Fibroblast of mammary gland (primary cell): ENCODE measurements at regions not wholly inside any gene's neighbourhood (a gene's known extent, or its start where the extent isn't known, plus 50 kb on each side); places are given as distances from the start of the nearest gene placed in this dataset.
"Not testable (repeated sequence)": the region's sequence is repeated elsewhere in the genome, so short reads cannot be mapped to it uniquely, and the experiment has no call there.

Source experiments
- DNase-seq: peaks from one replicate; pipeline ENCODE4 v3.0.0-alpha.2; 2010; ENCODE audit warnings: low read depth
- H3K4me3 ChIP-seq: 2 replicates; pipeline ENCODE4 v1.5.1; 2011; ENCODE audit warnings: low read depth, mild to moderate bottlenecking, low read length, moderate library complexity; ENCODE audit not compliant: control insufficient read depth
- CTCF ChIP-seq: conservative IDR thresholded peaks from 2 replicates; pipeline ENCODE4 v1.5.1; 2011; ENCODE audit warnings: low read depth, low read length, inconsistent platforms; ENCODE audit not compliant: control insufficient read depth, insufficient read depth

- no peak for TF ChIP-seq CTCF
- H3K4me3 ChIP-seq, result no peak overlapping the region
- no peak for DNase-seq
Observed at GRCh38 chr2:236918545-236918944, 167.1 kb upstream of the COPS8 start.

DNA sequence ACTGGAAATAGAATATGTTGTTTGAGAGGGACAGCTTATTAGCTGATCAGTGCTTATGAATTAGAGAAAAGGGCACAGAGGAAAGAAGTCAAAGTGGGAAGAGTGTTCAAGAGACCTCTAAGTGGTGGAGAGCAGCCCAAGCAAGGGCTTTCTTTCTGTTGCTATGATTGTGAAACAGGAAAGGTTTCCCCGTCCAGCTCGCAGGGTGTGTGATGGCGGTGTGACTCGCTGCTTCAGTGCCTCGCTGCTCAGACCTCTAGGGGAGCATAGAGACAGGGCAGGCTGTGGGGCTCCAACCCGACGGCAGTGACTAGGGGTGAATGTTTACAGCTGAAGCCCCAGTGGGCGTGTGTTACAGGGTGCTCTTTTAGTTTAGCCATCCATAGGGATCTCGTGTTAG lies 166.5 kb upstream of the COPS8 start:
- no peak overlapping the region for H3K4me3 ChIP-seq
- peak; percentile 63 for DNase-seq
- no peak for TF ChIP-seq CTCF

DNA sequence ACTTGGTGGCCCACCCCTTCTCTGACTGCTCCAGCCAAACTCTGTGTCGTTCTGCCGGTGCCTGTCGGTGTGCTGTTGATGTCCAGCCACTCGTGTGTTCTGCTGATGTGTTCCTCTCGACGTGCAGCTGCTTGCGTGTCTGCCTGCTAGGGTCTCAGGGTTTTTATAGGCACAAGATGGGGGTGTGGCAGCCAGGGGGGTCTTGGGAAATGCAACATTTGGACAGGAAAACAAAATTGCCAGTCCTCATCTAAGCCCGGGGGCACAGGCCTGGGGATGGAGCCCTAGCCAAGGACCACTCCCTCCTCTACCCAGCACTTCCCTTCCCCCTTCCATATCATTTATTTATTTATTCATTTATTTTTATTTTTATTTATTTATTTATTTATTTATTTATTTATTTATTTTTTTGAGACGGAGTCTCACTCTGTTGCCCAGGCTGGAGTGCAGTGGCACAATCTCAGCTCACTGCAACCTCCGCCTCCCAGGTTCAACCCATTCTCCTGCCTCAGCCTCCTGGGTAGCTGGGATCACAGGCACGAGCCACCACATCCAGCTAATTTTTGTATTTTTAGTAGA lies 165.8 kb upstream of the COPS8 start:
- DNase-seq, result not testable (repeated sequence)

DNA sequence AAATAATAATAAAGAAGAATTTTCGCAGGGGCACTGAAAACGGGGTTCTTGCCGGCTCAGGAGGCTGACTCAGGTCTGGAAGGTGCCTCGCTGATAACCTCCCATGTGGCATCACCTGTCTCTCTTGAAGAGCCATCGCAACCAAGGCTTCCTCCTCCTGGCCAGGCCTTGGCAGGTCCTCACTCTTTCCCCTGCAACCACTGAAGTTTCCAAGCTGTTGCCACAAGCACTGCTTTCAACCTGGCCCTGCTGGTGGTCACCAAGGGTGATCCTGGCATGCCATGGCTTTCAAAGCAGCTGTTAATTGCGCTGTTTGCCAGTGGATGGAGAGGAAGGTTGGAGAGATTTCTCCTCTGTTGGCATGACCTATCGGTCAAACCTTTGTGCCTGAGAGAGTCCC lies 163.6 kb upstream of the COPS8 start:
- no peak for TF ChIP-seq CTCF
- no peak overlapping the region for H3K4me3 ChIP-seq
- no peak for DNase-seq

More for the DNA sequence above, 165.8 kb upstream of the COPS8 start:
- not testable (repeated sequence) for H3K4me3 ChIP-seq

DNA sequence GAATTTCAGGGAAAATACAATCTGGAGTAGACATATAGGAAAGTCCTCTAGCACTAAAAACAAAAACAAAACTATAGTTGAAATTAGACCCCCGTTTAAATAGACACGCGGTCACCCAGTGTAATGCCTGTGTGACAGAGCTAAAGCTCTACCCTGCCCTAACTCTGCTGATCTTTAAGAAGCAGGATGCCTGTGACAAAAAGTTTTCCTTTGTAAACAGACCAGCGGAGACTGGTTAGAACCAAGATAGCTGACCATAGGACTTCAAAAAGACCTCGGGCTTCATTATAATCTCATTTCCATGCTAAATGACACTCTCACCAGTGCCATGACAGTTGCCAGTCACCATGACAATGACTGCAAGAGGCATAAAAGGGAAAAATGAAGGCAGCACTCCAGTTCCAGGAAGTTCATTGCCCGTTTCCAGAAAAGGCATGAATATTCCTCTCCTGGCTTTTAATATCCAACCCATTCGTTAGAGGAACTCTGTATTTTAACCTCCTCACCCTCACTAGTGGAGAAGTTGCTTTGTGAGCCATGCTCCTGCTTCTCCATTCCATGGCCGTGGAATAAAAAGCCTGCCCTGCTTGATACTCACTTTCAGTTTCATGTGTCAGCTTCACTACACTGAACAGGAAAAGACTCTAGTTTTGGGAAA lies 157.2 kb upstream of the COPS8 start:
- no peak overlapping the region for H3K4me3 ChIP-seq
- no peak for DNase-seq
- TF ChIP-seq CTCF, result no peak

DNA sequence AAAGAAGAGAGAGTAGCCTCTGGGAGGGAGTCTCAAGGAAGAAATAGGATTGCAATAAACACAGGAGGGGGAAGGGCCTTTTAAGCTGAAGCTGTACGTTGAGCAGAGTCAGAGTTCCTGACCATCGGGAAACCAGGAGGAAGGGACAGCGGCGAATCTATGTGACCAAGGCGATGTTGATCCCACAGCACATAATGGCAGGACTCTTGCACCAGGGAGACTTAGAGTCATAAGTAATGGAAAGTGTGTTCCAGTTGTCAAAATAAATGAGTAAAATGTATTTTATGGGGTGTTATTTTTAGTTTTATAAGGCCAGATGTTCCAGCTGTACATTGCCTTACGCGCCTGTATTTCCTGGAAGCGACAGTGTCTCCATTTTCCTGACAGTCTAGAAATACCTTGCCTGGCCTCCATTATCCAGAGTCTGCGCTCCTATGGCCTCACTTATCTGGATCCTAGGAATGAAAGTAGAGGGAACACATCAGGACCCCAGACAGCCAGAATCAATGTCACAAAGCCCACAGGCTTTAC lies 152.8 kb upstream of the COPS8 start:
- H3K4me3 ChIP-seq, result no peak overlapping the region
- DNase-seq, result no peak
- no peak for TF ChIP-seq CTCF

- no peak for TF ChIP-seq CTCF
- H3K4me3 ChIP-seq, result no peak overlapping the region
- DNase-seq, result no peak
Observed at GRCh38 chr2:236934166-236934565, 151.5 kb upstream of the COPS8 start.
